AG04450 (cell line): ENCODE measurements at regions not wholly inside any gene's neighbourhood (a gene's known extent, or its start where the extent isn't known, plus 50 kb on each side); places are given as distances from the start of the nearest gene placed in this dataset. TPM values are rescaled to one million over a fixed set of nuclear protein-coding genes. Genes with fewer than 3 reads are reported as not detected.

Experiments
- CTCF ChIA-PET: fragments of 300-600, 350-600 bp; formaldehyde crosslinking; extraction: SDS; loops from one replicate; lab custom pipeline; 2022; ENCODE audit warnings: antibody characterized with exemption, inconsistent platforms; lab: Charles Lee
- POLR2A ChIA-PET: fragments of 350-600 bp; formaldehyde crosslinking; extraction: SDS; loops from one replicate; lab custom pipeline; 2021; ENCODE audit warnings: antibody characterized with exemption, inconsistent platforms; lab: Yijun Ruan, JAX
- DNase-seq: peaks from one replicate; pipeline ENCODE4 v3.0.0-alpha.2; 2011; ENCODE audit warnings: low read depth, low spot score
- H3K27ac ChIP-seq: one replicate; pipeline ENCODE4 v1.5.1; 2012; ENCODE audit warnings: low read depth, low read length, control low read depth
- H3K27me3 ChIP-seq: one replicate; pipeline ENCODE4 v1.6.0; 2012; ENCODE audit warnings: low read length; ENCODE audit not compliant: control insufficient read depth, insufficient read depth
- H3K4me3 ChIP-seq: 2 replicates; pipeline ENCODE4 v1.5.1; 2011; ENCODE audit warnings: mild to moderate bottlenecking, low read depth, low read length, control low read depth
- H3K9me3 ChIP-seq: 2 replicates; pipeline ENCODE4 v1.5.1; 2012; ENCODE audit warnings: low read length; ENCODE audit not compliant: control insufficient read depth, insufficient read depth
- small RNA-seq: library from RNA; depleted of rRNA; stranded (forward); fragments of <200 nt; gene quantifications from one replicate; pipeline ENCODE3, GENCODE V24; 2012; ENCODE audit warnings: low read depth; ENCODE audit not compliant: insufficient read length
- TF ChIP-seq, protein P1 (sequence below): IDR thresholded peaks from 2 replicates; pipeline ENCODE4 v1.5.1; 2011; ENCODE audit warnings: low read depth, low read length, control low read depth, inconsistent platforms

DNA sequence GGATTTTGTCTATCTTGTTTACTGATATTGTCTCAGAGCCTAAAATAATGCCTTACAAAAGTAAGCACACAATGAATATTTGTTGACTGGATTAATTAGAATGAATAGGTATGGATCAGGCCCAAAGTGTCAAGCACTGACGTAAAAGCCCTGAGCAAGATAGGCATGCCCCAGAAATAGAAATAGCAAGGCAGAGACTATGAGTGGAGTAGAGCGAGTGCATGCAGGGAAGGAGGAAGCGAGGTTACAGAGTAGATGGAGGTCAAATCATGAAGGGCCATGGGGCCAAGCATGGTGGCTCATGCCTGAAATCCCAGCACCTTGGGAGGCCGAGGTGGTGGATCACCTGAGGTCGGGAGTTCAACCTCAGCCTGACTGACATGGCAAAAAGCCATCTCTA, 51.6 kb upstream of the SFTPD start:
- ChIA-PET CTCF (no interaction called here), POLR2A (no interaction called here)
- TF ChIP-seq, protein P1, sequence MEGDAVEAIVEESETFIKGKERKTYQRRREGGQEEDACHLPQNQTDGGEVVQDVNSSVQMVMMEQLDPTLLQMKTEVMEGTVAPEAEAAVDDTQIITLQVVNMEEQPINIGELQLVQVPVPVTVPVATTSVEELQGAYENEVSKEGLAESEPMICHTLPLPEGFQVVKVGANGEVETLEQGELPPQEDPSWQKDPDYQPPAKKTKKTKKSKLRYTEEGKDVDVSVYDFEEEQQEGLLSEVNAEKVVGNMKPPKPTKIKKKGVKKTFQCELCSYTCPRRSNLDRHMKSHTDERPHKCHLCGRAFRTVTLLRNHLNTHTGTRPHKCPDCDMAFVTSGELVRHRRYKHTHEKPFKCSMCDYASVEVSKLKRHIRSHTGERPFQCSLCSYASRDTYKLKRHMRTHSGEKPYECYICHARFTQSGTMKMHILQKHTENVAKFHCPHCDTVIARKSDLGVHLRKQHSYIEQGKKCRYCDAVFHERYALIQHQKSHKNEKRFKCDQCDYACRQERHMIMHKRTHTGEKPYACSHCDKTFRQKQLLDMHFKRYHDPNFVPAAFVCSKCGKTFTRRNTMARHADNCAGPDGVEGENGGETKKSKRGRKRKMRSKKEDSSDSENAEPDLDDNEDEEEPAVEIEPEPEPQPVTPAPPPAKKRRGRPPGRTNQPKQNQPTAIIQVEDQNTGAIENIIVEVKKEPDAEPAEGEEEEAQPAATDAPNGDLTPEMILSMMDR = no peak
- DNase-seq = no peak
- H3K4me3 ChIP-seq = no peak overlapping the region
- no peak overlapping the region for H3K27ac ChIP-seq
- H3K9me3 ChIP-seq = no peaks in the 10 kb centered on the region
- no peaks in the 10 kb centered on the region for H3K27me3 ChIP-seq

Small RNAs in the stretch of these regions (small RNA-seq; reads per million reads assigned to genes)
- not detected for gene AL356095.1
